HCT116 (cell line): ENCODE measurements at regions not wholly inside any gene's neighbourhood (a gene's known extent, or its start where the extent isn't known, plus 50 kb on each side); places are given as distances from the start of the nearest gene placed in this dataset.

Source experiments
- ATAC-seq: fragments of 200-7000 bp; cut with Tn5 transposase; 2 replicates; pipeline ENCODE4 v1.9.1; 2020; ENCODE audit warnings: mild to moderate bottlenecking, moderate library complexity
- BruUV-seq: library from RNA; stranded (reverse); fragments of 400-500 nt; replicated peaks from 2 replicates; lab custom pipeline; 2021; lab: Mats Ljungman, UMichigan
- CTCF ChIA-PET: fragments of 300-600 bp; sonication (Branson Sonifier 250); formaldehyde crosslinking; loops from one replicate; lab custom pipeline; 2021; ENCODE audit warnings: antibody characterized with exemption; lab: Charles Lee
- POLR2A ChIA-PET: fragments of 300-600, 350-600 bp; sonication (Branson Sonifier 250); formaldehyde crosslinking; loops from one replicate; lab custom pipeline; 2021; ENCODE audit warnings: antibody characterized with exemption; lab: Charles Lee
- RAD21 ChIA-PET, 2 experiments: fragments of 300-600 bp; sonication (Branson Sonifier 250); formaldehyde crosslinking; loops; one replicate each; lab custom pipeline; 2023; ENCODE audit warnings: low total read pairs in 2 of 2; ENCODE audit not compliant: uncharacterized antibody in 2 of 2, unreplicated experiment in 2 of 2, low non-redundant PET in 1 of 2; lab: Charles Lee
- DNase-seq: peaks from one replicate; pipeline ENCODE4 v3.0.0-alpha.2; 2010; ENCODE audit warnings: low read depth, low spot score
- H2AFZ ChIP-seq: fragments of 200-600 bp; shearing (Covaris generic), sonication (generic); 2 replicates; pipeline ENCODE4 v1.6.1; 2017; ENCODE audit warnings: low read depth, mixed run types, mixed read lengths, antibody characterized with exemption, low read length; ENCODE audit not compliant: poor library complexity, severe bottlenecking
- H3K27ac ChIP-seq: 2 replicates; pipeline ENCODE4 v1.5.1; 2012; ENCODE audit warnings: low read depth, low read length
- H3K27me3 ChIP-seq: fragments of 200-600 bp; sonication (generic); 2 replicates; pipeline ENCODE4 v1.6.1; 2016; ENCODE audit warnings: mixed run types, low read length, mixed read lengths; ENCODE audit not compliant: insufficient read depth
- H3K36me3 ChIP-seq, 2 experiments: fragments of 200-500 bp in 1 of 2; fragments of 200-600 bp in 1 of 2; sonication (Bioruptor generic) in 1 of 2; sonication (generic) in 1 of 2; 2 replicates each; pipeline versions ENCODE4 v1.5.1 to v1.6.1; 2014 to 2016; ENCODE audit warnings: low read length in 2 of 2, inconsistent platforms in 1 of 2, mixed read lengths in 1 of 2, mixed run types in 1 of 2; ENCODE audit not compliant: insufficient read depth in 2 of 2, control insufficient read depth in 1 of 2
- H3K4me1 ChIP-seq, 2 experiments: fragments of 200-600 bp in 1 of 2; sonication (generic) in 1 of 2; 2 replicates each; pipeline versions ENCODE4 v1.5.1 to v1.6.1; 2012 to 2017; ENCODE audit warnings: low read length in 2 of 2, inconsistent platforms in 1 of 2, mild to moderate bottlenecking in 1 of 2, mixed read lengths in 1 of 2, mixed run types in 1 of 2, moderate library complexity in 1 of 2; ENCODE audit not compliant: insufficient read depth in 2 of 2, control insufficient read depth in 1 of 2
- H3K4me2 ChIP-seq: fragments of 200-600 bp; sonication (generic); 2 replicates; pipeline ENCODE4 v1.6.1; 2017; ENCODE audit warnings: mixed run types, low read length, mixed read lengths
- H3K4me3 ChIP-seq, 2 experiments: fragments of 200-600 bp in 1 of 2; sonication (generic) in 1 of 2; replicated peaks in 1 of 2; 2 replicates each; pipeline ENCODE4 v1.5.1; 2011 to 2016; ENCODE audit warnings: low read length in 2 of 2, control low read depth in 1 of 2, low read depth in 1 of 2, mild to moderate bottlenecking in 1 of 2, mixed read lengths in 1 of 2, mixed run types in 1 of 2
- H3K79me2 ChIP-seq: fragments of 200-600 bp; sonication (generic); 2 replicates; pipeline ENCODE4 v1.6.1; 2017; ENCODE audit warnings: mild to moderate bottlenecking, mixed run types, low read length, moderate library complexity, mixed read lengths; ENCODE audit not compliant: insufficient read depth
- H3K9ac ChIP-seq: fragments of 200-600 bp; sonication (generic); 2 replicates; pipeline ENCODE4 v1.6.1; 2016; ENCODE audit warnings: low read length, mixed read lengths
- H3K9me2 ChIP-seq: fragments of 200-600 bp; sonication (generic), shearing (Covaris generic); 2 replicates; pipeline ENCODE4 v1.6.1; 2017; ENCODE audit warnings: mixed run types, mild to moderate bottlenecking, moderate library complexity; ENCODE audit not compliant: insufficient read depth
- H3K9me3 ChIP-seq, 2 experiments: fragments of 200-500 bp in 1 of 2; fragments of 200-600 bp in 1 of 2; sonication (Bioruptor generic) in 1 of 2; sonication (generic) in 1 of 2; 2 replicates each; pipeline ENCODE4 v1.6.1; 2014 to 2017; ENCODE audit warnings: low read length in 2 of 2, mixed read lengths in 2 of 2, inconsistent platforms in 1 of 2, low read depth in 1 of 2, mild to moderate bottlenecking in 1 of 2, mixed run types in 1 of 2, moderate library complexity in 1 of 2; ENCODE audit not compliant: control insufficient read depth in 1 of 2, insufficient read depth in 1 of 2
- H4K20me1 ChIP-seq: fragments of 200-600 bp; sonication (generic), shearing (Covaris generic); 2 replicates; pipeline ENCODE4 v1.6.1; 2017; ENCODE audit warnings: mixed run types, mild to moderate bottlenecking, moderate library complexity; ENCODE audit not compliant: insufficient read depth
- CBX3 ChIP-seq: IDR thresholded peaks from 2 replicates; pipeline ENCODE4 v1.6.1; 2012; ENCODE audit warnings: low read depth
- CEBPB ChIP-seq: IDR thresholded peaks from 2 replicates; pipeline ENCODE4 v1.6.1; 2012; ENCODE audit warnings: low read depth
- EGR1 ChIP-seq: IDR thresholded peaks from 2 replicates; pipeline ENCODE4 v1.6.1; 2012; ENCODE audit warnings: low read depth
- ELF1 ChIP-seq: IDR thresholded peaks from 2 replicates; pipeline ENCODE4 v1.6.1; 2012; ENCODE audit warnings: low read depth, borderline replicate concordance
- POLR2AphosphoS5 ChIP-seq: IDR thresholded peaks from 2 replicates; pipeline ENCODE4 v1.6.1; 2011; ENCODE audit warnings: mild to moderate bottlenecking, low read depth, low read length, moderate library complexity
- YY1 ChIP-seq: IDR thresholded peaks from 2 replicates; pipeline ENCODE4 v1.6.1; 2011; ENCODE audit warnings: low read length, low read depth, moderate library complexity, mild to moderate bottlenecking; ENCODE audit not compliant: insufficient replicate concordance; ENCODE audit errors: extremely low read depth
- ZNF274 ChIP-seq: fragments of 200-500 bp; sonication (Bioruptor generic); IDR thresholded peaks from 2 replicates; pipeline ENCODE4 v1.6.1; 2014; ENCODE audit warnings: mild to moderate bottlenecking, low read depth, low read length, inconsistent platforms
- intact Hi-C: fragments of 100-400 bp; cut with micrococcal nuclease; formaldehyde crosslinking; loops from 2 replicates; pipeline ENCODE4 v1.10.0; 2022
- TF ChIP-seq, protein P1 (sequence below): IDR thresholded peaks from 2 replicates; pipeline ENCODE4 v1.6.1; 2012
- TF ChIP-seq, protein P2 (sequence below): IDR thresholded peaks from 2 replicates; pipeline ENCODE4 v1.6.1; 2011; ENCODE audit warnings: mild to moderate bottlenecking, low read length, moderate library complexity; ENCODE audit not compliant: insufficient replicate concordance; ENCODE audit errors: extremely low read depth
- TF ChIP-seq, protein P3 (sequence below): IDR thresholded peaks from 2 replicates; pipeline ENCODE4 v1.6.1; 2012; ENCODE audit warnings: low read depth

DNA sequence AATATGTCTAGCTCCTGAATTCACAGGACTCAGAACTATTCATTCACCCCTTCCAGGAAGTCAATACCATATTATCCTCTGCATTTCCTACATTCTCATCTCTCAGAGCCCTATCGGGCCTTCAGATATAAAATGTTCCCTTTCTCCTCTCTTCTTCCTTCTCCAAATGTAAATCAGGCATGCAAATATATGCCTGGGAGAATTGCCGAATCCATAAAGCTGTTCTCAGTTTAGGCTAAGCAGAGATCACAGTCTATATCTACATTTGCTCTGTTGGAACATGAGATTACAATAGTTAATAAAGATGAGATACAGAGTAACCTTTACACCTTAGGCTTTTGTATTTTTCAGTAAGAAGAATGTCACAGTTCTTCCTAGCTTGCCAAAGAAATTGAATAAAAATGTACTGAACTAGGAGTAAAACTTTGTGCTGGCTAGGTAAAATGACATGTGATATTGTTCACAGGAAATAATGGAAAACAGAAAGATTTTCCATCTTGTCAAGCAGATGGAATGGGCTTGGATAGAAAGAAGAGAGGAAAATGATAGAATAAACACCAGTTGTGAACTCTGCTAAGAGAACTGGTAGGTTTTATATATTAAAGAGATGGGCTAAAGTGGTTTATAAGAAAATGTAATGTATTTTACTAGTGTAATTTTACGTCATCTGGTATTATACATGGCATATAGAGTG lies 161.5 kb downstream of the NRIP1 start:
- H3K4me3 ChIP-seq: no peak overlapping the region
- H3K36me3 ChIP-seq: no peaks in the 10 kb centered on the region; a peak in 1 of 4 replicates
- RAD21 ChIA-PET: no interaction called here
- no peak overlapping the region for H2AFZ ChIP-seq
- H3K27ac ChIP-seq: no peak overlapping the region
- H3K9ac ChIP-seq: no peak overlapping the region
- no TSS peak for BruUV-seq
- ATAC-seq (no peak), DNase-seq (no peak)
- H3K27me3 ChIP-seq: no peaks in the 10 kb centered on the region
- H3K79me2 ChIP-seq: no peaks in the 10 kb centered on the region
- no peak overlapping the region for H3K4me2 ChIP-seq
- no peaks in the 10 kb centered on the region for H3K9me2 ChIP-seq
- CTCF ChIA-PET: no interaction called here
- no peak for TF ChIP-seq EGR1
- TF ChIP-seq POLR2AphosphoS5: no peak
- TF ChIP-seq CBX3: no peak
- no peak for TF ChIP-seq CEBPB
- no peak for TF ChIP-seq ZNF274
- TF ChIP-seq ELF1: no peak
- TF ChIP-seq, protein P1, sequence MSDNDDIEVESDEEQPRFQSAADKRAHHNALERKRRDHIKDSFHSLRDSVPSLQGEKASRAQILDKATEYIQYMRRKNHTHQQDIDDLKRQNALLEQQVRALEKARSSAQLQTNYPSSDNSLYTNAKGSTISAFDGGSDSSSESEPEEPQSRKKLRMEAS: no peak
- TF ChIP-seq YY1: no peak
- TF ChIP-seq, protein P2, sequence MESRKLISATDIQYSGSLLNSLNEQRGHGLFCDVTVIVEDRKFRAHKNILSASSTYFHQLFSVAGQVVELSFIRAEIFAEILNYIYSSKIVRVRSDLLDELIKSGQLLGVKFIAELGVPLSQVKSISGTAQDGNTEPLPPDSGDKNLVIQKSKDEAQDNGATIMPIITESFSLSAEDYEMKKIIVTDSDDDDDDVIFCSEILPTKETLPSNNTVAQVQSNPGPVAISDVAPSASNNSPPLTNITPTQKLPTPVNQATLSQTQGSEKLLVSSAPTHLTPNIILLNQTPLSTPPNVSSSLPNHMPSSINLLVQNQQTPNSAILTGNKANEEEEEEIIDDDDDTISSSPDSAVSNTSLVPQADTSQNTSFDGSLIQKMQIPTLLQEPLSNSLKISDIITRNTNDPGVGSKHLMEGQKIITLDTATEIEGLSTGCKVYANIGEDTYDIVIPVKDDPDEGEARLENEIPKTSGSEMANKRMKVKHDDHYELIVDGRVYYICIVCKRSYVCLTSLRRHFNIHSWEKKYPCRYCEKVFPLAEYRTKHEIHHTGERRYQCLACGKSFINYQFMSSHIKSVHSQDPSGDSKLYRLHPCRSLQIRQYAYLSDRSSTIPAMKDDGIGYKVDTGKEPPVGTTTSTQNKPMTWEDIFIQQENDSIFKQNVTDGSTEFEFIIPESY: no peak
- TF ChIP-seq, protein P3, sequence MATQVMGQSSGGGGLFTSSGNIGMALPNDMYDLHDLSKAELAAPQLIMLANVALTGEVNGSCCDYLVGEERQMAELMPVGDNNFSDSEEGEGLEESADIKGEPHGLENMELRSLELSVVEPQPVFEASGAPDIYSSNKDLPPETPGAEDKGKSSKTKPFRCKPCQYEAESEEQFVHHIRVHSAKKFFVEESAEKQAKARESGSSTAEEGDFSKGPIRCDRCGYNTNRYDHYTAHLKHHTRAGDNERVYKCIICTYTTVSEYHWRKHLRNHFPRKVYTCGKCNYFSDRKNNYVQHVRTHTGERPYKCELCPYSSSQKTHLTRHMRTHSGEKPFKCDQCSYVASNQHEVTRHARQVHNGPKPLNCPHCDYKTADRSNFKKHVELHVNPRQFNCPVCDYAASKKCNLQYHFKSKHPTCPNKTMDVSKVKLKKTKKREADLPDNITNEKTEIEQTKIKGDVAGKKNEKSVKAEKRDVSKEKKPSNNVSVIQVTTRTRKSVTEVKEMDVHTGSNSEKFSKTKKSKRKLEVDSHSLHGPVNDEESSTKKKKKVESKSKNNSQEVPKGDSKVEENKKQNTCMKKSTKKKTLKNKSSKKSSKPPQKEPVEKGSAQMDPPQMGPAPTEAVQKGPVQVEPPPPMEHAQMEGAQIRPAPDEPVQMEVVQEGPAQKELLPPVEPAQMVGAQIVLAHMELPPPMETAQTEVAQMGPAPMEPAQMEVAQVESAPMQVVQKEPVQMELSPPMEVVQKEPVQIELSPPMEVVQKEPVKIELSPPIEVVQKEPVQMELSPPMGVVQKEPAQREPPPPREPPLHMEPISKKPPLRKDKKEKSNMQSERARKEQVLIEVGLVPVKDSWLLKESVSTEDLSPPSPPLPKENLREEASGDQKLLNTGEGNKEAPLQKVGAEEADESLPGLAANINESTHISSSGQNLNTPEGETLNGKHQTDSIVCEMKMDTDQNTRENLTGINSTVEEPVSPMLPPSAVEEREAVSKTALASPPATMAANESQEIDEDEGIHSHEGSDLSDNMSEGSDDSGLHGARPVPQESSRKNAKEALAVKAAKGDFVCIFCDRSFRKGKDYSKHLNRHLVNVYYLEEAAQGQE: no peak
- TF ChIP-seq, all 23 proteins: peak for 0
- POLR2A ChIA-PET: no interaction called here
- no peaks in the 10 kb centered on the region for H4K20me1 ChIP-seq
- peaks cover 2 to 6% of the 10 kb centered on the region in 2 experiments; a peak in 1 of 4 replicates for H3K9me3 ChIP-seq
- intact Hi-C loops: no loop called here
- H3K4me1 ChIP-seq: peaks cover 33 to 34% of the 10 kb centered on the region in 2 experiments
